ENCODE measurements at regions not wholly inside any gene's neighbourhood (a gene's known extent, or its start where the extent isn't known, plus 50 kb on each side); places are given as distances from the start of the nearest gene placed in this dataset.

GRCh38 chr1:199178646-199179045 lies 539.8 kb downstream of the PTPRC start:
- H3K27me3 Mint-ChIP-seq (ENCODE audit: insufficient read depth, low read depth), result no peaks in the 10 kb centered on the region

GRCh38 chr1:199182186-199182843 lies 543.5 kb downstream of the PTPRC start:
- H3K36me3 ChIP-seq, result no peaks in the 10 kb centered on the region
- H3K36me3 Mint-ChIP-seq, result no peaks in the 10 kb centered on the region
- H3F3A ChIP-seq (ENCODE audit: low read depth), result no peaks in the 10 kb centered on the region
- peaks cover 13% of the 10 kb centered on the region for H3K4me1 Mint-ChIP-seq
- no peak overlapping the region for H3K9ac ChIP-seq
- no peaks in the 10 kb centered on the region for H3K27me3 ChIP-seq
- H3K4me3 Mint-ChIP-seq, result no peak overlapping the region
- H3K27ac ChIP-seq, result no peak overlapping the region
- no peaks in the 10 kb centered on the region for H3K4me1 ChIP-seq
- H2AFZ ChIP-seq (replicated peaks), result peak overlapping the region; percentile 6
- no peak overlapping the region for H3K4me3 ChIP-seq
- DNase-seq (ENCODE audit: low spot score), result no peak
- H3K27me3 Mint-ChIP-seq (ENCODE audit: insufficient read depth, low read depth), result no peaks in the 10 kb centered on the region
- no peaks in the 10 kb centered on the region for H3K9me3 Mint-ChIP-seq
- no peaks in the 10 kb centered on the region for H4K20me1 ChIP-seq (ENCODE audit: low read depth)
- peak overlapping the region; percentile 81 for H3K27ac Mint-ChIP-seq
- no peak overlapping the region for H3K4me2 ChIP-seq
- no peaks in the 10 kb centered on the region for H3K79me2 ChIP-seq (ENCODE audit: low read depth)
- TF ChIP-seq EZH2phosphoT487 (IDR thresholded peaks at IDR 0.05) (no peak), EZH2 (IDR thresholded peaks at IDR 0.05) (no peak), CTCF (IDR thresholded peaks at IDR 0.05) (no peak)
- H3K9me3 ChIP-seq (ENCODE audit: low read depth), result no peaks in the 10 kb centered on the region

More at GRCh38 chr1:199178646-199179045, 539.8 kb downstream of the PTPRC start:
- no peak for TF ChIP-seq EZH2 (IDR thresholded peaks at IDR 0.05)
- no peak for TF ChIP-seq CTCF (IDR thresholded peaks at IDR 0.05)
- no peak for TF ChIP-seq EZH2phosphoT487 (IDR thresholded peaks at IDR 0.05)
- no peaks in the 10 kb centered on the region for H3K79me2 ChIP-seq (ENCODE audit: low read depth)
- no peaks in the 10 kb centered on the region for H3K36me3 ChIP-seq
- Mint-ChIP-seq H3K4me3 (no peak overlapping the region), H3K27ac (no peak overlapping the region), H3K36me3 (no peaks in the 10 kb centered on the region), H3K9me3 (no peaks in the 10 kb centered on the region), H3K4me1 (peaks cover 13% of the 10 kb centered on the region)
- H3K27me3 ChIP-seq, result no peaks in the 10 kb centered on the region
- no peaks in the 10 kb centered on the region for H3F3A ChIP-seq (ENCODE audit: low read depth)
- H3K27ac ChIP-seq, result no peak overlapping the region
- no peak overlapping the region for H3K4me3 ChIP-seq
- peaks cover 3% of the 10 kb centered on the region for H3K4me1 ChIP-seq
- no peaks in the 10 kb centered on the region for H4K20me1 ChIP-seq (ENCODE audit: low read depth)
- no peaks in the 10 kb centered on the region for H3K9me3 ChIP-seq (ENCODE audit: low read depth)
- no peak overlapping the region for H3K9ac ChIP-seq
- no peak for DNase-seq (ENCODE audit: low spot score)
- no peak overlapping the region for H3K4me2 ChIP-seq
- H2AFZ ChIP-seq (replicated peaks), result no peak overlapping the region

GRCh38 chr1:199184180-199184579 lies 545.3 kb downstream of the PTPRC start:
- no peaks in the 10 kb centered on the region for H4K20me1 ChIP-seq (ENCODE audit: low read depth)
- peaks cover 13% of the 10 kb centered on the region for H3K4me1 Mint-ChIP-seq
- no peaks in the 10 kb centered on the region for H3K27me3 ChIP-seq
- H3K36me3 Mint-ChIP-seq, result no peaks in the 10 kb centered on the region
- no peak overlapping the region for H2AFZ ChIP-seq (replicated peaks)
- H3K9ac ChIP-seq, result no peak overlapping the region
- no peak for DNase-seq (ENCODE audit: low spot score)
- H3K4me3 ChIP-seq, result no peak overlapping the region
- H3K27ac Mint-ChIP-seq, result no peak overlapping the region
- H3K27me3 Mint-ChIP-seq (ENCODE audit: insufficient read depth, low read depth), result no peaks in the 10 kb centered on the region
- no peaks in the 10 kb centered on the region for H3K9me3 Mint-ChIP-seq
- no peak overlapping the region for H3K4me3 Mint-ChIP-seq
- TF ChIP-seq EZH2phosphoT487 (IDR thresholded peaks at IDR 0.05), result no peak
- no peak for TF ChIP-seq EZH2 (IDR thresholded peaks at IDR 0.05)
- no peak for TF ChIP-seq CTCF (IDR thresholded peaks at IDR 0.05)
- no peak overlapping the region for H3K27ac ChIP-seq
- H3K4me2 ChIP-seq, result no peak overlapping the region
- H3K36me3 ChIP-seq, result no peaks in the 10 kb centered on the region
- H3F3A ChIP-seq (ENCODE audit: low read depth), result no peaks in the 10 kb centered on the region
- H3K9me3 ChIP-seq (ENCODE audit: low read depth), result no peaks in the 10 kb centered on the region
- H3K4me1 ChIP-seq, result no peaks in the 10 kb centered on the region
- no peaks in the 10 kb centered on the region for H3K79me2 ChIP-seq (ENCODE audit: low read depth)

Measured in neural progenitor cell (in vitro differentiated cells).